GM21528 (cell line): ENCODE measurements at regions not wholly inside any gene's neighbourhood (a gene's known extent, or its start where the extent isn't known, plus 50 kb on each side); places are given as distances from the start of the nearest gene placed in this dataset.

Experiments
- ATAC-seq: cut with Tn5 transposase; IDR thresholded peaks from one replicate; pipeline ENCODE4 v1.9.1; 2021; ENCODE audit warnings: mild to moderate bottlenecking, moderate library complexity; ENCODE audit not compliant: unreplicated experiment, low FRiP score

DNA sequence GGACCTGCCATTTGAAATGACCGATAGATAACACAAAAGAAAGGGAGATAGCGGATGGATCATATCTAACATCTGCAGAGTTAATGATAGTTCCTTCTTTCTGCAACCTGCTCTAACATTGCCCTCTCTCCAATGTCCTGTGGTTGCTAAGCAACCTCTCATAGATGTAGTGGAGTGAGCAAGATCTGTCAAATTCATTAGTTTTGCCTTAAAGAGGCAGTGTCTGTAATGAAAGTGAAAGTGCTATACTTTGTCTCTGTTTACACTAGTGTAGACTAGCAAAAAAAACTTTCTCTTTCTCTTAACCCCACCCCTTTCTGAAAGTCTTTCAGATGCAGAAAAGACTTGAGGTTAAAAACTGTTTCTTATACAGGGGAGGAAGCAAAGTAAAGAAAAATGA lies 1196.9 kb downstream of the SORCS3 start:
- ATAC-seq = peak; percentile 87

DNA sequence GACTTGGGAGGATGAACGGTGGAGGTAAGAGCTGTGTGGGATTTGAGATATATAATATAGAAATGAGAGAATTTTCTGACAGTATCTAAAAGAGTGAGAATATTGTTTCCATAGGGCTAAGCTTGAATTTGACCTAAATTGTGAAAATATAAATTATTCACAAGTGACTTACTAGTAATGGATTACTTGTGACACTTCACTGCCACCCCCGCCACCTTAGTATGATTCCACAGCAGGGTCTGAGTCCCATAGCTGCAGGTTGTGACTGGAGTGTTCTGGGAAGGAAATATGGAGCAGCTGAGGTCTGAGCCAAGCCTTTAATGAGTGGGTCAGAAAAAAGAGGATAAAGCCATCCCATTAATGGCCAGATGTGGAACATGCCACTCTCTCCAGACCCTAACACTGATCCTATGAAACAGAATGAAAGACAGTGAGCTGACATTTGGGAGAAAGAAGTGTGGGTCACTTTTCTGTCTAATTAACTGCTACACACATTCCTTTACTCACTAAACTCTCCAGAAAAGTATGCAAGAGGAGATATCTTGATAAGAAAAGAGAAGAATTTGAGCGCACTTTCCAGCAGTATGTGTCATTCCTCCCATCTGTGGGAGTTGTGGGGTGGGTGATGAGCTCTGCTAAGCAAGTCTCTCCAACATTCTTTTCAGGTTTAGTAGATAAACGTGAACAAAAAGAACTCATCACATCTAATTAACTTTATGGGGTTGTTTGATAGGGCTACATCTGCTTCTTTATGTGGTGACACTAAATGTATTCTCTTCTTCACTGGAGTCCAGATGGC lies 1193.4 kb downstream of the SORCS3 start:
- ATAC-seq = no peak

DNA sequence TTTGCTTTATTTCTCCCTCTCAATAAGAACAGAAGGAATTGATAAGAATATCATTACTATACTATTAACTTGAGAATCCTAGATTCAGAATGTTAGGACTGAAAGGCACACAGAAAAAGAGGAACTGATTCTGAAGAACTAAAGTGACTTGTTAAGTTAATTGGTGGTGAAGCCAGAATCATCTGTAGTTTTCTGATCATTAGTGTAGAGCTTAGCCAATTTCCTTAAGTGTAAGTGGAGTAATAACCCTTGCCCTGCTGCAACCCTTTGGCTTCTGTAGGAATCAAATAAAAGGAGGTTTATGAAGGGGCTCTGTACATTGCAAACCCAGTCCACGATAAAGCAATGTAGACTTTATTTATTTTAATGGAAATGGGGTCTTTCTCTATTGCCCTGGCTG lies 1186.0 kb downstream of the SORCS3 start:
- ATAC-seq = no peak

DNA sequence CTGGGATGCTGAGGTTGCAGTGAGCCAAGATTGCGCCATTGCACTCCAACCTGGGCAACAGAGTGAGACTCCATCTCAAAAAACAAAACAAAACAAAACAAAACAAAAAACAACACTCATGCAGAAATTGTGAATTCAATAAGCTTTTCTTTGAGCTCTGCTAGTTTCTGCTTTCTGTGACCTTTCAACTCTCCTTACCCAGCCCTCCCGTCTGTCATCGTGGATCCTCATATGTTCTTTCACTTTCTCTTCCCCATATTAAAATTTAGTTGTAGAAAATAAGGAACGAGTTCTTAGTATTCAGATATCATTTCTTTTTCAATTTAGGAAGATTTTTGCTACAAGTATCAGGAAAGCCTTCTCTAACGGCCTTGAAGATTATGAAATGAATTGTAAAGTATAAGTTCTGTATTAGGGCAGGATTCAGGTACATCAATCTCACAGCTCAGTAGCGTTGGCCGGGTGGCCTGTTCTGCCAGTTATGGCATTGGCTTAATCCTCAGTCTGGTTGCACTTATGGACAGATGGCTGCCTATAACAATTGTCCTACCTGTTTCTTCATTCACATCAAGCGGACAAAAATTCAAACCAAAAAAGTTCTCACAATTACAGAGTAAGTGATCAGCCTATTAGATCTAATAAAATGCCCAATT lies 1167.0 kb downstream of the SORCS3 start:
- ATAC-seq = no peak

DNA sequence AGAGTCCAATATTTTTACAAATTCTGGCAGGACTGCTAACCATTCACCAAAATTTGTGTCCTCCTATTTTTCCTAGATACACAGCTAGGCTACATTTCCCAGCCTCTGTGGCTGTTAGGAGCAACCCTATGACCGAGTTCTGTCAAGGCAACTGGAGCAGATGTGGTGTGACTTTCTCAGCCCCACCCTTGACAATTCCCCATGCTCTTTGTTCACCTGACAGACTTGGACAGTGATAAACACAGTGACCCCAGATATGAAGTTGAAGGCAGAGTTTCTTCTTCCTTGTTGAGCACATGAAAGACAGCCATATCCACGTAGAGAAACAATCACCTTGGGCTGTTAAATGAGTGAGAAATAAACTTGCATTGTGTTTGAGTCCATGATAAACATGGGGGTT lies 1162.1 kb downstream of the SORCS3 start:
- no peak for ATAC-seq

DNA sequence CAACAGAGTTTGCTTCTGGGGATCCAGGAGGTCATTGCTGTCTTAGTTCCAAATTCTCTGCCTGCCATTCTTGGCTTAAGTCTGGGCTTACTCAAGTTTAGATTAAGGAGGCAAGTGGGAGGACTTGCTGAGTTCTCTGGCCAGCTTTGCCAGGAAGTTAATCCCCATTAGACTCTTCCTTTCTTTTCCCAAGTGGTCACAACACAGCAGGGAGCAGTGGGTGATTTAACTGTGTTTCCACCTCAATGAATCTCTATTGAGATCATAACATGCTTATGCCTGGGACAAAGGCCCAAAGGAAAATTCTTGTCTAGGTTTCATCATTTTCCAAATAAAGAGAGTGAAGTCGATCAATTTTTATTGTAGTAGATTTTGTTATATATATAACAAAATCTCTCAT lies 1159.6 kb downstream of the SORCS3 start:
- no peak for ATAC-seq

DNA sequence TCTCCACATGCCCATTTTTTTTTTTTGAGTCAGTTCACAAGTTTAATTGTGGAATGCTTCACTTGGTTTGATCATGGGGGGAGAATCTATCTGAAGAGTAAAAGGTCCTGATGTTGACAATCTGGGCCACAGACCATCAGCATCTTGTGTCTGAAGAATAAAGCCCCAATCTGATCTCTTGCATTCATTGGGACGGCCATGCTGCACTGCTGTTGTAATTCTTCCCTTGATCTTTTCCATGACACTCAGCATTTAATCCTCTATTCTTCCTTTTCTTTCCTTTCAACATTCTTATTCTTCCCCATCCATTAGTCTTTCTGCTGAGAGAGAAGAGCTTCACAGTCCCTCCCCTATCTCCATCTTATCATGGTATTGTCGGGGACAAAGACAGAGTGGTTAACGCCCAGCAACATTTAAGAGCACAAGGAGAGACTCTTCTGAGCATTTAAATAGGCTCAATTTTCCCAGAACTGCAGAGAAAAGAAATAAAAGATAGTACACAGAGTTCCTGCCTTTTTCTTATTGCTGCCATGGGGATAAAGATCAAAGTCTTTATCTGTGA lies 1157.3 kb downstream of the SORCS3 start:
- no peak for ATAC-seq

DNA sequence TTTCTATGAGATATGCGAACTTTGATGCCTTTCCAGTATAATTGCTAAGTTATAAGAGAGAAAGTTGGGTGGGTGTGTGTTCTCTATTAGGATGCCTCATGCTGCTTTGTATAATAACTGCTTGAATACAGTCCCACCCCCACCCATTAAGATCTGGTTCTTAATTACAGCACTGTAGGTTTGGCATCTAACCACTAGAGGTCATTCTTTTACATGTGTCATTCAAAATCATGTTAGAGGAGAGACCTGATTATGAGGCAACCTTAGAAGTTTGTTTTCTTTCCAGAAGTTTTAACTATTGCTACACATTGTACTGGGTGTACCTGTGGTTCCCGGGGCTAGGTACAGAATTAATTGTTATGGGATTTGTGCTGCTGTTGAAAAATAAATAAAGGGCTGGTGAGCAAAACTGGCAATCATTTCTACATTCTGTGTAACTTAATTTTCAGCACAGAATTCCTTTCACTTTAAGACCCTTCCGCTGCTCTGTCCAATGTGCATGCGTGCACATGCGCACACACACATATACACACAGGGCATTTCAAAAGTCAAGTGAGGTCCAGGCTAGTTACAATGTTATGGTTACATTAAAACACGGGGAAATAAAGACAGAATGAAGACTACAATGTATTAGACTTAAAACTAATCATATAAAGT lies 1156.3 kb downstream of the SORCS3 start:
- ATAC-seq = no peak

DNA sequence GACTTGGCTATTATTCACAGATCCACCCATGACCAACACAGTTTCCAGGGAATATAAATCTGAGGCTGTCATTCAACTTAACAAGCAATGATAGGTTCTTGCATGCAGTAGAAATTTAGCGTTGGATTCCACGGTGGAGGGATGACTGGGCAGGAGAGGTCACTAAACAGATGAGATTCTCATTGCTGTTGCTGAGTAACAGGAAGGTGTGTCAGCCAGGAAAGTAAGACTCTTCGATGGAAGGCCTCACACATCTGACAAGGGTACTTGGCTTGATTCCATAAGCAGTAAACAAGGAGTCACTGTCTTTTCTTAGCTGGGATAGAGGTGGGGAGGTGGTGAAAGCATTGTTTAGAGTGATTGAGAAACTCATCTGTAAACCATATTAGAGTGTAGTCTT lies 1152.0 kb downstream of the SORCS3 start:
- no peak for ATAC-seq

DNA sequence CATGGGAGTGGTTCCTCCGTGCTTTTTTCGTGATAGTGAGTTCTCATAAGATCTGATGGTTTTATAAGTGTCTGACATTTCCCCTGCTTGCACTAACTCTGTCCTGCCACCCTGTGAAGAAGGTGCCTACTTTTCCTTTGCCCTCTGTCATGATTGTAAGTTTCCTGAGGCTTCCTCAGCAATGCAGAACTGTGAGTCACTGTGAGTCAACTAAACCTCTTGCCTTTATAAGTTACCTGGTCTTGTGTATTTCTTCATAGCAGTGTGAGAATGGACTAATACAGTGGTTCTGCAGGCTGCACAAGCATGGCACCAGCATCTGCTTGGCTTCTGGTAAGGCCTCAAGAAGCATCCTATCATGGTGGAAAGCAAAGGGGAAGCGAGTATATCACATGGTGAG lies 1144.6 kb downstream of the SORCS3 start:
- no peak for ATAC-seq

DNA sequence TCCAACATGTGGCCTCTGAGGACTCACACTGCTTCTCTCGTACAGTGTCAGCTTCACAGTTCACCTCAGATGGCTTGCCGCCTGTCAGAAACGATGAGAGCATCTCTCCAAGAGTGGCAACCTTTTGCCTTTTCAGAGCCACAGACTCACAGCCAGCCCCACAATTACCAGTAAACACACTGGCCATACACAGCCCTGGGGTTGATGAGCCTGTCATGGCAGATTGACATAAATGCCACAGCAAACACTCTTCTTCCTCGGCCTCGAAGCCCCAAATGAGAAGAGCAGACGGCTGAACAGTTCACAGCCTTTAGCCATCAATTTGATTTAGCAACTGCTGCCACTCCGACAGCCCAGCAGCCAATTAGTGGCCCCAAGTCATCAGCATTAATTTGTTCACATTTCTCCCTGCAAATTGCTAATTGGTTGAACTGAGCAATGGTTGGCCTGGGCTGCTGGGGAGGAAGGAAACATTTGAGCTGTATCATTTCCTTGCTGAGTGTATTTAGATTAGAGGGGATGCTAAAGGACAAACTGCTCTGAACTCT lies 1142.9 kb downstream of the SORCS3 start:
- ATAC-seq = no peak

DNA sequence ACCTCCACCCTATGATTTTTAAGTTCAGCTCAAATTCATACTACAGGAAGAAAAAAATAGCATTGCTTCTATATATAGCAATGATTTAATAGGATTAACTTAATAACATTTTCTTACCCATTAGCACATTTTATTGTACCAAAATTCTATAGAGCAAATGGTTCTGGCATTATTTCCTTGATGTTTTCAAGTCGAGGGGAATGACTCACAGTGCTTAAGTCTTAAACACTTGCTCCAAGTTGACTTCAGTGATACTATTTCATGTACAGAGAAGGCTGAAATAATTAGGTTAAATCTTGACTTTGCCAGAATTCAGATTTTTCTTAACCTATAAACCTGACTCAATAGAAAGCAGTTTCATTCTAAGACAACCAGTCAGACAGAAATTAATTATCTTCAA lies 1133.8 kb downstream of the SORCS3 start:
- no peak for ATAC-seq

DNA sequence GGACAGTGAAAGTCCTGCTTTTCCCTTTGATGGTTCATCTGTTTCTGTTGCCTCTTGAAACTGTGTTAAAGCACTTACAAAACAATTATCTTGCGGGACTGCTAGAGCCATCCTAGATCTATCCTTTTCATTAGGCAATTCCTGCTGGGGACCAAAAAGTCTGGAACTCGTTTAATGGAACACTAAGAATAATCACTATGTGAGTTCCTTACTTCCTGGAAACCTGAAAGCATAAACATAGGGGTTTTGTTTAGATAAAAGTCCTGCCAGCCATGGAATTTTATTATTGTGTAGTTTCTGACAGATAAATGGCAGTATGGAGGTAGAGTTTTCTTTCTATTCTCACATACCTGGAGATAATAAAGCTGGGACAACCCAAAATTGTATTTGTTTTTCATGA lies 1133.3 kb downstream of the SORCS3 start:
- ATAC-seq = no peak

DNA sequence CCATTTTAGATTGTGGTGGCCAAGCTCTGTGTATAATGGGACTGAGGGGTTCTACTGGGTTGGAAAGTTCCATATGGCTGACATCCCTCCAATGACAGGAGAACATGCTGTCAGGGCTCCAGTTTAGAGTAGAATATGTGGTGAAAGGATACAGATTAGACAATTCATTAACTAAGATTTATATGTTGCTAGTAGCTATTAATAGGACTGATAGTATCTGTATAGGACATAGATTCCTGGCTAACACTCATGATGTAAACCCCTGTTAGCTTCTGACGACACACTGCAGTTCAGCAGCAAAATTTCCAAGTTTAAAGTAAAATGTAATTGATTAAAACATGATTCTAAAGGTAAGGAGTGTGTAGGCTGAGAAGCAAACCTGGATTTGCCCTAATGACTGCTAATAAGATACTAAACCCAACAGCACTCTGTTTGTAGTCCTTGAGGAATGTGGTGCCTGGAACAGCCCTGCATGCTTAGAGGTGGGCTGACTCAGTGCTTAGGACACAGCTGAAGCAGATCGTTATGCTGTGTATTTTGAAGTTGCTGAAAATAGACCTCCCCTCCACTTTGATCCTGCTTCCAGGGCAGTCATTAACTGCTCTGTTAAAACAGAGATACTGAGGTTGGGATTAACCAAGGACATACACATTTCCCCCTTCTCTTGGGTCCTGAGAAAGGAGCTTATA lies 1129.6 kb downstream of the SORCS3 start:
- ATAC-seq = no peak

DNA sequence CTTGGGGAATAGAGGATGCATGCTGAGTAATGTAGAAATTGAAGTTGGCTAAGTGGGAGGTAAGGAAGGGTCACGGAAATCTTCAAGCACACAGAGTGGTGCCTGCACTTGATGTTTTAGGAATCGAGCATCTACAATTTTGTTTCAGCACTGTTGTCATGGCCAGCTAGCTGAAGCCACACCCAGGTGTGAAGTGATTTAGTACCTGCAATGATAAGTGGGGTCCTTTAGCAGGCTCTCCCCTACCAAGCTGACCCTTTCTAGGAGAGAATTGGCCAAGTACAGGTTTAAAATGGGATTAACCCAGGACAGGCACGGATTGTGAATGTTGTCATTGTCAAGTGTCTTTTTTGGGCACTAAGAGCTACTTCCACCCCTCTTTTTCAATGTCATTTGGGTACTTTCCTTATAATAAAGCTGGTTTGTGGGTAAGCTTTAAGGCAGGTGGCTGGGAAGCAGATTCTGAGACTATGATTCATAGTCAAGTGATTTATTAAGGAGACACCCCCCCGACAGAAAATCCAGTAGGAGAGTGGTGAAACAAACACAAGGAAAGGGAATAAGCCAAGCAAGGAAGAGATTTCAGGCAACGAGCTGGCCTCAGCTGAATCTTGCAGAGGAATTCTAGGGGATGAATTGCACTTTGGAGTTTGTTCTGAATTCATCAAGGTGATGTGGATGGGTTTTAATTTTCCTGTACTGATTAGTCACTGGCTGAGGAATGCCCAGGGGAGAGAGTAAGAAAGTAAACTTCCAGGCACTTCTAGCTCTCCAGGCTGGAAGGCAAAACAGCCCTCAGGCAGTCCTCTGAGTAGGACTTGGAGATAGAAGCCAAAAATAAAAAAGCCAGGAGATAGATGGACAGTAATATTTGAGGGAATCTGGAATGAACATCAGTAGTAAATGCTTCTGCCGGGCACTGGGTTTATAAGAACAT lies 1128.4 kb downstream of the SORCS3 start:
- no peak for ATAC-seq

DNA sequence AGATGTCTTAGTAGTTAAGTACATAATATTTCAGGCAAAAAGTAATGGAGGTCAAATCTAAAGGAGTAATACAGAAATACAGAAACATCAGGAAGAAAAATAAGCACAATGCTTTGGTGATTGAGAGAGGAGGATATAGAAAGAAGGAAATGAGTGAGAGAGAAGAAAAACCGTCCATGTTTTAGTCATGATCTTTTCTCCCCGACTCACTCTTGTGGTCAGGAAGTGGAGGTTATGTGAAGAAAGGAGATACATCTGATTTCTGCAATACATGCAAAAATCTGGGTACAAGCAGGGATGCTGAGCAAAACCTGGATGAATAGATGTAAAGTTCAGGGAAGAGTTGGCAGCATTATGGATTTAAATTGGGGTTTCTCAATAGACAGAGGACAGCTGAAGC lies 1122.5 kb downstream of the SORCS3 start:
- no peak for ATAC-seq

DNA sequence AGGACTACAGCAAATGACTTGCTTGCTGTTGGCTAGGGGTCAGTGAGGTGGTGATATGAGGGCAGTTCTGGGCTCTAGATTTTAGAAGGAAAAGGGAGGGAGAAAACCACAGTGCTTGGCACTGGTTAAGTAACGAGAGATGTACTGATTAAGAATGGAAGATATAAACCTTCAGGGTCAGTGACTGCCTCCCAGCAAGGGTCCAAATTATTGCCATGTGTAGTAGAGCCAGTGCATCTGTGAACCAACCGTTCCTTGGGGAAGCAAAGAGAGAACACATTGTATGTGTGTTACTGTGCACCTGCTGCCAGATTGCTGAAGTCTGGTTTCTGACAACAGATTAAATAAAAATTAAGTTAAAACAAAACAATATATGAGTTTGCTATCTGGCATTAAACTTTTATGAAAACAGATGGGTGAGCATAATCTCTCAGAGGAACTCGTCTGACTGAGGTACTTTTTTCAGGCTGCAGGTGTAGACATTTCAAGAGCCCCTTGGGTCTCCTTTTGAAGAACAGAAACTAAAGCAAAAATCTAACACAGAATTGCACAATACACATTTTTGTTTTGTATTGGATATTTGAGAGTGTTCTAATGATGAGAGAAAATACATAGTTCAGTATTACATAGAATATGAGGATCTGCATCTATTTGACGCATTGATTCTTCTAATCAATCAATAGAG lies 1120.6 kb downstream of the SORCS3 start:
- ATAC-seq = no peak

DNA sequence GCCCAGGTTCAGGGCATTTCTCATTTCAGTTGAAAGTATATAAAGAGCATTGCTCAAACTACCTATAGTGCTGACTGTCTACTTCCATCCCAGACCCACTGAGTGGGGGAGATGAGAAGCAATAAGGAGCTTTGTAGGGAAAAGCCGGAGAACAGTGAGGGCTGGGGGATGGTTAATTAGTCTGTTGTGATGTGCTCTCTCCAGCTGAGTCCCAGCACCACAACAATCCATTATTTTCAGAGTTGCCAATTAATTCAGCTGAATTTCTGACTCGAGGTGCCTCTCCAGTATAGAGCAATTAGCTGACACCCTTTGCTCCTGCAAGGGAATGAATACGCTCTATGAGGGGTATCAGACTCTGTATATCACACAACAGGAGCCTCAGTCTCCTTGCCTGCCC lies 1118.6 kb downstream of the SORCS3 start:
- no peak for ATAC-seq
